ENCODE measurements at regions not wholly inside any gene's neighbourhood (a gene's known extent, or its start where the extent isn't known, plus 50 kb on each side); places are given as distances from the start of the nearest gene placed in this dataset.

- Histone ChIP-seq H3K9me3 (ENCODE audit: control insufficient read depth, insufficient read depth, low read depth, low read length) (no peaks in the 10 kb centered on the region), H3K36me3 (ENCODE audit: control insufficient read depth, insufficient read depth, low read length) (no peaks in the 10 kb centered on the region), H3K27ac (ENCODE audit: low read length) (no peak overlapping the region), H3K4me3 (ENCODE audit: low read depth in 2 of 2, low read length in 2 of 2) (no peak overlapping the region), H3K27me3 (ENCODE audit: control insufficient read depth, insufficient read depth, low read length) (no peaks in the 10 kb centered on the region), H3K4me1 (ENCODE audit: control insufficient read depth, insufficient read depth, low read length) (no peaks in the 10 kb centered on the region)
- TF ChIP-seq POLR2AphosphoS5 (IDR thresholded peaks at IDR 0.05; ENCODE audit: low read depth, low read length) (no peak), TCF7L2 (IDR thresholded peaks at IDR 0.05; ENCODE audit: low read depth, low read length) (no peak), SIN3A (IDR thresholded peaks at IDR 0.05; ENCODE audit: borderline replicate concordance, insufficient read depth, low read depth, low read length) (no peak), CTCF (IDR thresholded peaks at IDR 0.05) (no peak)
- TF ChIP-seq, protein P1, sequence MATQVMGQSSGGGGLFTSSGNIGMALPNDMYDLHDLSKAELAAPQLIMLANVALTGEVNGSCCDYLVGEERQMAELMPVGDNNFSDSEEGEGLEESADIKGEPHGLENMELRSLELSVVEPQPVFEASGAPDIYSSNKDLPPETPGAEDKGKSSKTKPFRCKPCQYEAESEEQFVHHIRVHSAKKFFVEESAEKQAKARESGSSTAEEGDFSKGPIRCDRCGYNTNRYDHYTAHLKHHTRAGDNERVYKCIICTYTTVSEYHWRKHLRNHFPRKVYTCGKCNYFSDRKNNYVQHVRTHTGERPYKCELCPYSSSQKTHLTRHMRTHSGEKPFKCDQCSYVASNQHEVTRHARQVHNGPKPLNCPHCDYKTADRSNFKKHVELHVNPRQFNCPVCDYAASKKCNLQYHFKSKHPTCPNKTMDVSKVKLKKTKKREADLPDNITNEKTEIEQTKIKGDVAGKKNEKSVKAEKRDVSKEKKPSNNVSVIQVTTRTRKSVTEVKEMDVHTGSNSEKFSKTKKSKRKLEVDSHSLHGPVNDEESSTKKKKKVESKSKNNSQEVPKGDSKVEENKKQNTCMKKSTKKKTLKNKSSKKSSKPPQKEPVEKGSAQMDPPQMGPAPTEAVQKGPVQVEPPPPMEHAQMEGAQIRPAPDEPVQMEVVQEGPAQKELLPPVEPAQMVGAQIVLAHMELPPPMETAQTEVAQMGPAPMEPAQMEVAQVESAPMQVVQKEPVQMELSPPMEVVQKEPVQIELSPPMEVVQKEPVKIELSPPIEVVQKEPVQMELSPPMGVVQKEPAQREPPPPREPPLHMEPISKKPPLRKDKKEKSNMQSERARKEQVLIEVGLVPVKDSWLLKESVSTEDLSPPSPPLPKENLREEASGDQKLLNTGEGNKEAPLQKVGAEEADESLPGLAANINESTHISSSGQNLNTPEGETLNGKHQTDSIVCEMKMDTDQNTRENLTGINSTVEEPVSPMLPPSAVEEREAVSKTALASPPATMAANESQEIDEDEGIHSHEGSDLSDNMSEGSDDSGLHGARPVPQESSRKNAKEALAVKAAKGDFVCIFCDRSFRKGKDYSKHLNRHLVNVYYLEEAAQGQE (IDR thresholded peaks at IDR 0.05; ENCODE audit: insufficient read depth in 1 of 2, low read depth in 2 of 2, low read length in 1 of 2): no peak
- ChIA-PET CTCF (no interaction called here), POLR2A (no interaction called here)
- no TSS peak for BruUV-seq (replicated peaks)
- in situ Hi-C loops (cut with HindIII; ENCODE audit: low pct_unique_long_range_greater_than_20kb, low sequenced_read_pairs) (no loop called here), intact Hi-C loops (cut with micrococcal nuclease; ENCODE audit: unreplicated experiment) (no loop called here)
- ATAC-seq (no peak), DNase-seq (ENCODE audit: low read depth, low spot score) (no peak)
Measured at GRCh38 chr21:39029086-39029755, 154.0 kb downstream of the PSMG1 start.

DNA sequence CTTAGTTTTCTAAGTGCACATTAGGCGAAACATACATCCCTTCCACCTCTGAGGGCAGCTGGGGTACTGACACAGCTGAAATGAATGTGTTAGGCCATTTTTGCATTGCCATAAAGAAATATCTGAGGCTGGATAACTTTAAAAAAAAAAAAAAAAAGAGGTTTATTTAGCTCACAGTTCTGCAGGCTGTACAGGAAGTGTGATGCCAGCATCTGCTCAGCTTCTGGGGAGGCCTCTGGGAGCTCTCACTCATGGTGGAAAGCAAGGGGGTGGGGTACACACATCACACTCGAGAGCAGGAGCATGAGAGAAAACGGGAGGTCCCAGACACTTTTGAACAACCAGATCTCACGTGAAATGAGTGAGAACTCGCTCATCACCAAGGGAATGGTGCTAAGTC, 158.1 kb downstream of the PSMG1 start:
- in situ Hi-C loops (cut with HindIII; ENCODE audit: low pct_unique_long_range_greater_than_20kb, low sequenced_read_pairs) (no loop called here), intact Hi-C loops (cut with micrococcal nuclease; ENCODE audit: unreplicated experiment) (no loop called here)
- ChIA-PET CTCF (no interaction called here), POLR2A (interaction anchor here (0.6 kb wide), 1 partner anchor 159 kb away, joined by 3 read pairs; no protein-coding TSS in a partner anchor)
- no peak for DNase-seq (ENCODE audit: low read depth, low spot score)
- Histone ChIP-seq H3K36me3 (ENCODE audit: control insufficient read depth, insufficient read depth, low read length) (no peaks in the 10 kb centered on the region), H3K27me3 (ENCODE audit: control insufficient read depth, insufficient read depth, low read length) (no peaks in the 10 kb centered on the region), H3K4me3 (ENCODE audit: low read depth in 2 of 2, low read length in 2 of 2) (no peak overlapping the region), H3K27ac (ENCODE audit: low read length) (no peak overlapping the region), H3K9me3 (ENCODE audit: control insufficient read depth, insufficient read depth, low read depth, low read length) (no peaks in the 10 kb centered on the region), H3K4me1 (ENCODE audit: control insufficient read depth, insufficient read depth, low read length) (no peaks in the 10 kb centered on the region)
- TF ChIP-seq CTCF (IDR thresholded peaks at IDR 0.05): no peak
- no peak for TF ChIP-seq SIN3A (IDR thresholded peaks at IDR 0.05; ENCODE audit: borderline replicate concordance, insufficient read depth, low read depth, low read length)
- no peak for TF ChIP-seq TCF7L2 (IDR thresholded peaks at IDR 0.05; ENCODE audit: low read depth, low read length)
- TF ChIP-seq, protein P1 (IDR thresholded peaks at IDR 0.05; ENCODE audit: insufficient read depth in 1 of 2, low read depth in 2 of 2, low read length in 1 of 2): no peak
- no TSS peak for BruUV-seq (replicated peaks)
- ATAC-seq: no peak
